ENCODE measurements at regions not wholly inside any gene's neighbourhood (a gene's known extent, or its start where the extent isn't known, plus 50 kb on each side); places are given as distances from the start of the nearest gene placed in this dataset.

DNA sequence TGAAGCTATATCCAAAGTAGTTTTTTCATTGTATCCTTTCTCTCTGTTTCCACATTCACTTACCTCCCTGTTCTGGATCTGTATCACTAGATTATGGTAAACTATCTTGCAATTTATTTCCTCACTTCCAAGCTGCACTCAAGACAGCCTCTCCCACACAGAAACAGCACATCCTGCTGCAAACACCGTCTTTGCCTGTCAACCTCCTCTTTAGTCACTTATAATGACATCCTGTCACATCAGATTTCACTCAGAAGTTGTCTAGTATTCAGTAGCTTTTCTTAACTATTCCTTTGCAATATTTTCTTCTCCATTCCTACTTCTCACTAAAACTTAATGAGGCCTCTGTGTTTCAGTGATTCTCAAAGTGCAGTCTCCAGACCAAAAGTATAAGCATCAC, 490.8 kb downstream of the IGSF11 start:
- TF ChIP-seq ELF4 (IDR thresholded peaks at IDR 0.05) (no peak), FOXM1 (IDR thresholded peaks at IDR 0.05; ENCODE audit: borderline replicate concordance) (no peak), HDGF (IDR thresholded peaks at IDR 0.05; ENCODE audit: borderline replicate concordance) (no peak), SUZ12 (IDR thresholded peaks at IDR 0.05) (no peak), NFRKB (IDR thresholded peaks at IDR 0.05) (no peak), LEF1 (IDR thresholded peaks at IDR 0.05; ENCODE audit: borderline replicate concordance) (no peak), FOXA1 (IDR thresholded peaks at IDR 0.05) (no peak), SP1 (IDR thresholded peaks at IDR 0.05) (no peak)
